ENCODE measurements at regions not wholly inside any gene's neighbourhood (a gene's known extent, or its start where the extent isn't known, plus 50 kb on each side); places are given as distances from the start of the nearest gene placed in this dataset.

- TF ChIP-seq EZH2 (IDR thresholded peaks at IDR 0.05; ENCODE audit: low read depth) (no peak), CTCF (conservative IDR thresholded peaks at IDR 0.05) (no peak)
These were observed 297.9 kb upstream of the MMADHC start for GRCh38 chr2:149885468-149885867.

All from PC-9 (cell line).